ENCODE measurements at regions not wholly inside any gene's neighbourhood (a gene's known extent, or its start where the extent isn't known, plus 50 kb on each side); places are given as distances from the start of the nearest gene placed in this dataset.
"Not testable (repeated sequence)": the region's sequence is repeated elsewhere in the genome, so short reads cannot be mapped to it uniquely, and the experiment has no call there.

DNA sequence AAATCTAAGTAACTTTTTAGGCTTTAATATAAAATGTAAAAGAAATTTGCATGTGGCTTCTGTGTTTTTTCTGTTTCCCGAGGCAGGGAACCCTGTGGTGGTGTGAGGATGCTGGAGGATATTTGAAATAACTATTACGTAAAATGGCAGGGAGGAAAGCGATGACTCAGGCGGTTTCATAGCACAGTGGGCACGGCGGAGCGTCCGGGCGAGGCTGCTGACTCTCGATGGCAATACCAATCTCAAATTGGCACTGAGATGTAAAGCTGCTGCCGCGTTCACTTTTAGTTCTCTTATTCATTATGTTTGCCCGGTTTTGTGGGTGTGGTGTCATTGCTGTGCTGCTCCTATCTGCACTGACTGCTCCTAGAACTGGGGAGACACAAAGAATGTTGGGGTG lies 254.3 kb downstream of the THBS2 start:
- no peak for DNase-seq
- Histone ChIP-seq H3K27me3 (replicated peaks; ENCODE audit: control insufficient read depth, insufficient read depth, low read length, poor library complexity, severe bottlenecking) (no peaks in the 10 kb centered on the region), H3K36me3 (ENCODE audit: control insufficient read depth, insufficient read depth, low read length) (no peaks in the 10 kb centered on the region), H3K4me3 (ENCODE audit: insufficient read depth, low read depth, low read length, poor library complexity, severe bottlenecking) (no peak overlapping the region), H3K9me3 (ENCODE audit: control insufficient read depth, low read length) (no peaks in the 10 kb centered on the region), H3K4me1 (ENCODE audit: control insufficient read depth, insufficient read depth, low read length, poor library complexity, severe bottlenecking) (no peaks in the 10 kb centered on the region), H3K27ac (ENCODE audit: insufficient read depth, low read length, poor library complexity, severe bottlenecking) (no peak overlapping the region)

- DNase-seq = no peak
- Histone ChIP-seq H3K4me3 (ENCODE audit: insufficient read depth, low read depth, low read length, poor library complexity, severe bottlenecking) (no peak overlapping the region), H3K27me3 (replicated peaks; ENCODE audit: control insufficient read depth, insufficient read depth, low read length, poor library complexity, severe bottlenecking) (no peaks in the 10 kb centered on the region), H3K27ac (ENCODE audit: insufficient read depth, low read length, poor library complexity, severe bottlenecking) (no peak overlapping the region), H3K9me3 (ENCODE audit: control insufficient read depth, low read length) (no peaks in the 10 kb centered on the region), H3K36me3 (ENCODE audit: control insufficient read depth, insufficient read depth, low read length) (no peaks in the 10 kb centered on the region), H3K4me1 (ENCODE audit: control insufficient read depth, insufficient read depth, low read length, poor library complexity, severe bottlenecking) (no peaks in the 10 kb centered on the region)
These were observed 257.4 kb downstream of the THBS2 start for GRCh38 chr6:168996356-168996625.

- DNase-seq = no peak
- Histone ChIP-seq H3K9me3 (ENCODE audit: control insufficient read depth, low read length) (no peaks in the 10 kb centered on the region), H3K36me3 (ENCODE audit: control insufficient read depth, insufficient read depth, low read length) (no peaks in the 10 kb centered on the region), H3K27me3 (replicated peaks; ENCODE audit: control insufficient read depth, insufficient read depth, low read length, poor library complexity, severe bottlenecking) (no peaks in the 10 kb centered on the region), H3K4me1 (ENCODE audit: control insufficient read depth, insufficient read depth, low read length, poor library complexity, severe bottlenecking) (no peaks in the 10 kb centered on the region), H3K4me3 (ENCODE audit: insufficient read depth, low read depth, low read length, poor library complexity, severe bottlenecking) (no peak overlapping the region), H3K27ac (ENCODE audit: insufficient read depth, low read length, poor library complexity, severe bottlenecking) (no peak overlapping the region)
These were observed 257.9 kb downstream of the THBS2 start for GRCh38 chr6:168995526-168996355.

GRCh38 chr6:168994956-168995355 lies 258.7 kb downstream of the THBS2 start:
- no peak overlapping the region for H3K4me3 ChIP-seq (ENCODE audit: insufficient read depth, low read depth, low read length, poor library complexity, severe bottlenecking)
- no peaks in the 10 kb centered on the region for H3K36me3 ChIP-seq (ENCODE audit: control insufficient read depth, insufficient read depth, low read length)
- no peak for DNase-seq
- H3K27ac ChIP-seq (ENCODE audit: insufficient read depth, low read length, poor library complexity, severe bottlenecking) = no peak overlapping the region
- no peaks in the 10 kb centered on the region for H3K4me1 ChIP-seq (ENCODE audit: control insufficient read depth, insufficient read depth, low read length, poor library complexity, severe bottlenecking)
- no peaks in the 10 kb centered on the region for H3K9me3 ChIP-seq (ENCODE audit: control insufficient read depth, low read length)
- H3K27me3 ChIP-seq (replicated peaks; ENCODE audit: control insufficient read depth, insufficient read depth, low read length, poor library complexity, severe bottlenecking) = no peaks in the 10 kb centered on the region

DNA sequence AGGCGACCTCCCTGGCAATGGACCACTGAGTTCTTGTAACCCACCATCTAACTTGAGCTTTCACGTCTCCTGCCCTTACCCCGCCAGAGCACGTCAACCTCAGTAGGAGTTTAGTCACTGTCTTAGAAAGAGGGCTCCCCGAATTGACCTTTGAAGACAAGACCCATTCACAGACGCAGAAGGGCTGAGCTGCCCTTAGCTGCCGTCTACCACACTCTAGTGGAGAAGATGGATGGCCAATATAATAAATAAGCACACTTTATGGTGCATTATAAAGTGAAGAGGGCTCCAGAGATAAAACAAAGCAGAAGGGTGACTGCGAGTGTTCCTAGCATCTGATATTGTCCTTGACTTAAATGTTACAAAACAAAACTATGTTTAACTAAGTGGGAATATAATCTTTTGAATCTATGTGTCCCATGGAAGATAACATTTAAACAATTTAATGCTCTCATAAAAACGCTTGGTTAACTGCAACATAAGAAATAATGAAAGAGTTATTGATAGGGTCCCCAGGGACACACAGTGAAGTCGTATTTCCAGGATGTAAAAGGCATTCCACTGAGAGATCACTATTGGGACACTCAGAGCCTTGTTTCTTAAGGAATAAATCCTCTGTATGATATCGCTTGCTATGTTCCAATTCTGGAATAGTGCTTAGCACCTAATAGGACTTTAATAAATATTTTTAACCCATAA lies 261.1 kb downstream of the THBS2 start:
- H3K27ac ChIP-seq (ENCODE audit: insufficient read depth, low read length, poor library complexity, severe bottlenecking) = no peak overlapping the region
- no peaks in the 10 kb centered on the region for H3K27me3 ChIP-seq (replicated peaks; ENCODE audit: control insufficient read depth, insufficient read depth, low read length, poor library complexity, severe bottlenecking)
- no peaks in the 10 kb centered on the region for H3K4me1 ChIP-seq (ENCODE audit: control insufficient read depth, insufficient read depth, low read length, poor library complexity, severe bottlenecking)
- H3K9me3 ChIP-seq (ENCODE audit: control insufficient read depth, low read length) = no peaks in the 10 kb centered on the region
- H3K36me3 ChIP-seq (ENCODE audit: control insufficient read depth, insufficient read depth, low read length) = no peaks in the 10 kb centered on the region
- H3K4me3 ChIP-seq (ENCODE audit: insufficient read depth, low read depth, low read length, poor library complexity, severe bottlenecking) = no peak overlapping the region
- DNase-seq = no peak

GRCh38 chr6:168991695-168992094 lies 262.0 kb downstream of the THBS2 start:
- H3K36me3 ChIP-seq (ENCODE audit: control insufficient read depth, insufficient read depth, low read length); DNase-seq; H3K27me3 ChIP-seq (replicated peaks; ENCODE audit: control insufficient read depth, insufficient read depth, low read length, poor library complexity, severe bottlenecking); H3K27ac ChIP-seq (ENCODE audit: insufficient read depth, low read length, poor library complexity, severe bottlenecking); H3K9me3 ChIP-seq (ENCODE audit: control insufficient read depth, low read length); H3K4me3 ChIP-seq (ENCODE audit: insufficient read depth, low read depth, low read length, poor library complexity, severe bottlenecking); H3K4me1 ChIP-seq (ENCODE audit: control insufficient read depth, insufficient read depth, low read length, poor library complexity, severe bottlenecking): not testable (repeated sequence)

DNA sequence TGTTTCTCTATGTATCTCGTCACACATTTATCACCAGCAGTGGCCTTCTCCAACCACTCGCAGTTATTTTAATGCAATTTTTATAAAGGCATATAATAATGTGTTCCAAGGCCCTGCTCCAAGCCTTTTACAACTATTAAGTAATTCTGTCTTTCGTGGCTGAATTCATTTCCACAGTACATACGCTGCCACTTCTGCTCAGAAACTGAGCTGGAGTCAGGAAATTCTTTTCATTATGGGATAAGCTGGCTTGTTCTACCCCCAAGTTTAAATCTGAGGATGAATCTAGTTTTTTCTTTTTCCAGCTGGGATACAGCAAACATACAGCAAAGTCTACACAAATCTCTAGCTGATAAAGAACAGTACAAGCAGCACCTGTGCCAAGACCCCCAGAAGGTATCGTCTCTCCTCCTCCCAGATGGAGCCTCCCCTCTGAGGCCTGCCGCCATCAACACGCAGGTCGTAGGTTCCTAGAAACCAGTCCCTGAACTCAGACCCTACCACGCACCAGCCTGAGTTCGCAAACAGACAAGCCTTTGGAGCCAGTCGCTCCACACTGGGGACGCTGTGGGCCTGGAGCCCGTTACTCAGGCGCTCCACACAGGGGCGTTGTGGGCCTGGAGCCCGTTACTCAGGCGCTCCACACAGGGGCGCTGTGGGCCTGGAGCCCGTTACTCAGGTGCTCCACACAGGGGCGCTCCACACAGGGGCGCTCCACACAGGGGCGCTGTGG lies 263.5 kb downstream of the THBS2 start:
- H3K36me3 ChIP-seq (ENCODE audit: control insufficient read depth, insufficient read depth, low read length) = no peaks in the 10 kb centered on the region
- H3K27ac ChIP-seq (ENCODE audit: insufficient read depth, low read length, poor library complexity, severe bottlenecking) = no peak overlapping the region
- DNase-seq = no peak
- H3K9me3 ChIP-seq (ENCODE audit: control insufficient read depth, low read length) = no peaks in the 10 kb centered on the region
- no peak overlapping the region for H3K4me3 ChIP-seq (ENCODE audit: insufficient read depth, low read depth, low read length, poor library complexity, severe bottlenecking)
- H3K4me1 ChIP-seq (ENCODE audit: control insufficient read depth, insufficient read depth, low read length, poor library complexity, severe bottlenecking) = no peaks in the 10 kb centered on the region
- no peaks in the 10 kb centered on the region for H3K27me3 ChIP-seq (replicated peaks; ENCODE audit: control insufficient read depth, insufficient read depth, low read length, poor library complexity, severe bottlenecking)

- DNase-seq = no peak
- no peaks in the 10 kb centered on the region for H3K9me3 ChIP-seq (ENCODE audit: control insufficient read depth, low read length)
- no peak overlapping the region for H3K4me3 ChIP-seq (ENCODE audit: insufficient read depth, low read depth, low read length, poor library complexity, severe bottlenecking)
- no peaks in the 10 kb centered on the region for H3K4me1 ChIP-seq (ENCODE audit: control insufficient read depth, insufficient read depth, low read length, poor library complexity, severe bottlenecking)
- H3K27ac ChIP-seq (ENCODE audit: insufficient read depth, low read length, poor library complexity, severe bottlenecking) = no peak overlapping the region
- H3K36me3 ChIP-seq (ENCODE audit: control insufficient read depth, insufficient read depth, low read length) = no peaks in the 10 kb centered on the region
- H3K27me3 ChIP-seq (replicated peaks; ENCODE audit: control insufficient read depth, insufficient read depth, low read length, poor library complexity, severe bottlenecking) = no peaks in the 10 kb centered on the region
These were observed 264.2 kb downstream of the THBS2 start for GRCh38 chr6:168989421-168989820.

DNA sequence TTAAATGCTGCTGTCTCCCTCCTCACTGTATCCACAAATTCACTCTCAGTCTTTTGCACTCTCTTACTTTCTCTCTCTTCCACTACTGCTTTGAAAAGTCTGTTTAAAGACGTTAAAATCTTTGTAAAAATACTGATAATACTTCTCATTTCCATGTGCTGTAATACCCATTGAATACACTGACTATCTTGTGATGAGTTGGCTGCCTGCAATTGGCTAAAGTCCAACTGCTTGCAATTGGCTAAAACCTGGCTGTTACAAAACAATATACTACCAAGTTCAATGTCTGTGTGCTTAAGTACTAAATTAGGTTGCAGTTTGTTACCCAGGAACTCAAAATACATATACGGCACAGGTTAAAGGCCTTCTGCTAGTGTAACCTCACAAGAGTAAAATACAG lies 264.8 kb downstream of the THBS2 start:
- Histone ChIP-seq H3K4me1 (ENCODE audit: control insufficient read depth, insufficient read depth, low read length, poor library complexity, severe bottlenecking) (no peaks in the 10 kb centered on the region), H3K36me3 (ENCODE audit: control insufficient read depth, insufficient read depth, low read length) (no peaks in the 10 kb centered on the region), H3K27me3 (replicated peaks; ENCODE audit: control insufficient read depth, insufficient read depth, low read length, poor library complexity, severe bottlenecking) (no peaks in the 10 kb centered on the region), H3K27ac (ENCODE audit: insufficient read depth, low read length, poor library complexity, severe bottlenecking) (no peak overlapping the region), H3K4me3 (ENCODE audit: insufficient read depth, low read depth, low read length, poor library complexity, severe bottlenecking) (no peak overlapping the region), H3K9me3 (ENCODE audit: control insufficient read depth, low read length) (no peaks in the 10 kb centered on the region)
- DNase-seq = no peak

DNA sequence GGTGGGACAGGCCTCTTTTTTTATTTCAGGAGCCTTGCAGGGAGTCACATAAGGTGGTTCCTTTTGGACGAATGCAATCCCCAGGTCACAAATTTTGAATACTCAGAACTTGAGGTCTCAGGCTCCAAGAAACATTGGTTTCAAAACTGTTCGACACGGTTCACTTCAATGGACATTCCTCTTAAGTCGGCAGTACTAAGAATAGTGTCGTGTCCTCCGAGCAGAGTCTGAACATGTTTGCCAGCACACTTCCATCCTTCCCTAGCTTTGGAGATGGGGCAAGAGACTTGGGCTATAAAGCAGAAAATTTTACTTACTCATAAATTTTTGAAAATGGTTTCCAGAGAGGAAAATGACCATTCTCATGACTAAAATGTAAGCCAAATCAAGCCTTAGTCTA lies 265.4 kb downstream of the THBS2 start:
- no peak for DNase-seq
- H3K4me3 ChIP-seq (ENCODE audit: insufficient read depth, low read depth, low read length, poor library complexity, severe bottlenecking) = no peak overlapping the region

More for the DNA sequence above, 265.4 kb downstream of the THBS2 start:
- Histone ChIP-seq H3K4me1 (ENCODE audit: control insufficient read depth, insufficient read depth, low read length, poor library complexity, severe bottlenecking) (no peaks in the 10 kb centered on the region), H3K27ac (ENCODE audit: insufficient read depth, low read length, poor library complexity, severe bottlenecking) (no peak overlapping the region), H3K27me3 (replicated peaks; ENCODE audit: control insufficient read depth, insufficient read depth, low read length, poor library complexity, severe bottlenecking) (no peaks in the 10 kb centered on the region), H3K36me3 (ENCODE audit: control insufficient read depth, insufficient read depth, low read length) (no peaks in the 10 kb centered on the region), H3K9me3 (ENCODE audit: control insufficient read depth, low read length) (no peaks in the 10 kb centered on the region)

All from effector memory CD4-positive, alpha-beta T cell (primary cell).